GM12892 (cell line): ENCODE measurements at regions not wholly inside any gene's neighbourhood (a gene's known extent, or its start where the extent isn't known, plus 50 kb on each side); places are given as distances from the start of the nearest gene placed in this dataset.

ENCODE experiments used
- POLR2A ChIP-seq: IDR thresholded peaks from 2 replicates; pipeline ENCODE4 v1.6.1; 2011; ENCODE audit warnings: low read depth, low read length, control low read depth
- TAF1 ChIP-seq: IDR thresholded peaks from 2 replicates; pipeline ENCODE4 v1.6.1; 2011; ENCODE audit warnings: low read depth, mild to moderate bottlenecking, control low read depth, low read length, borderline replicate concordance

GRCh38 chr14:96722736-96723135, 74.4 kb upstream of the VRK1 start:
- TF ChIP-seq TAF1 (no peak), POLR2A (no peak)
